AG20443 (cell line): ENCODE measurements at regions not wholly inside any gene's neighbourhood (a gene's known extent, or its start where the extent isn't known, plus 50 kb on each side); places are given as distances from the start of the nearest gene placed in this dataset.

Source experiments
- DNase-seq: peaks from one replicate; pipeline ENCODE4 v3.0.0; 2012; ENCODE audit warnings: low spot score, mixed read lengths

DNA sequence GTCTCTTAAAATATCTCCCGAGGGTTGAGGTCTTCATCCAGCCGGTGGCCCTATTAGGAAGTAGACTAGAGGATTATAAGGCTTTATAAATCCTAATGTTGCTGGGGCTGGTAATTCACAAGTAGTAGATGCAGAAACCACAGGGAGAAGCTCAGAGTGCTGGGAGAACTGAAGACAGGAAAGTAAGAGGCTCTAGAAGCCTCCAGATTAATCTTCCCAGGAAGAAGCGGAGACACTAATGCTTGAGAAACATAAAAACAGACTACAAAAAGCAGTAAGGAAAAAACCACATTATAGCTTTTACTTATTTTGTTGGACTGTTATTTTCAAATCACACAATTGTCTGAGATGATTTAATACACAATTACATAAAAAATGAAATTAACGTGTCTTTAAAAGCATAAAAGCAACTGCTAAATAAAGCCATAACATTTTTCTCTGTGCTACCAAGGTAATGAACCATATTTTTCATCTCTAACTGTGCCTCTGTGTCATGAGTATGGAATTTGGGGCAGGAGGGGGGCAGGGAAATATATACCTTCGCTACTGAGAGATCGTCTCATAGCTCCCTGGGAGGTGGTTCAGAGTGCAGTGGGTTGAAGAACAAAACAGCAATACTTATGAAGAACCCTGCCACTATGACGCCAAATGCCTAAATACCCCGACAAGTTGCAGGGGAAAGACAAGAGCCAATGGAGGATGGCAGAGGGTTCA, 806.2 kb upstream of the WWC1 start:
- DNase-seq = no peak

- DNase-seq = no peak
Observed at GRCh38 chr5:167488371-167488770, 803.1 kb upstream of the WWC1 start.

- DNase-seq = peak; percentile 6
Observed at GRCh38 chr5:167489202-167489601, 802.2 kb upstream of the WWC1 start.

DNA sequence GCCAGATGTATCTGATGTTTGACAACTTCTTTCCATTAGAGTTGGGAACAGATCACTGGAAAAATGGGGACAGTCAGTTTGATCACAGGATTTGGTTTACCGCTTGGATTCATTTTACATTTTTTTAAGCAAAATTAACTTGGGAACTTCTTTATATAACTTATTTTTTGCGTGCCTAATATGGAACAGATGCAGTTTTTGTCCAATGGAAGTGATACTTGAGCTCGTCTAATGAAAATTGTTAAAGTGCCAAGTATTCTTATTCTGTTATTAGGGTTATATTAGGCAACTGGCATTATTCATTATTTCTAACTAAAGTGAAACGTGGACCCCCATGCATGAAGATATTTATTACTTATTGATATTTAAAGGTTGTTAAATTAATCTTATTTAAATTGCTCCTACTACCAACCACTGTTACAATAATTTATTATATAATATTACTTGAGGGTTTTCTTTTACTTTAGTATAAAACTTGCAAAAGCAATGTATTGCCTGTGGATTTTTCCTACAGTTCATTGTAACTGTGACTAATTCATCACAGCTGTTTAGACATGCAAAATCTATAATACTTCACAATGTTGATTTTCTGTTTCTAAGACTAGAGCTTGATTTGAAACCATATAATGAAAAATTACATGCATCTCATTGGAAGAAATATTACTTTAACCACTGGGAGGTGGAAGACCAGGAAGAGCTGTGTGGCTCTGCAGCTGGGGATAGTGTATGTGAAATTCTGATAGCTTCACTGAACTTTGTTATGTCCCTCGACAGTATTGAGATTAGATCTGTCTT, 787.3 kb upstream of the WWC1 start:
- no peak for DNase-seq

- no peak for DNase-seq
Observed at GRCh38 chr5:167507463-167508233, 783.8 kb upstream of the WWC1 start.

DNA sequence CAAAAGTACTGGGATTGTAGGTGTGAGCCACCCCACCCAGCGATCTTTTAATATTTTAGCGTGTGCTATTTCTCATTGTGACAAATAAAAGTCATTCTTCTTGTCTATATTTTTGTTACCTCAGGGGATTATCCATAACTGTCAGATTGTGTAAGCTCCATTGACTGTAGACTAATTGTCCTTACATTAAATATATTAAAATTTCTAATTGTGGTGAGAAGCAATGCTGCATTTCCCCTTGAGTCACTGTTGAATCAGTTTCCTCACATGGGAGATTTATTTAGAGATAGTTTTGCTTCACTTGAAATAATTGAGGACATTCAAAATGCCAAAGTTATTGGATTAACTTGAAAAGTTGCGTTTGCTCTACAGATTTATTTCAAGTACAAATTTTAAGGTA, 782.4 kb upstream of the WWC1 start:
- no peak for DNase-seq

DNA sequence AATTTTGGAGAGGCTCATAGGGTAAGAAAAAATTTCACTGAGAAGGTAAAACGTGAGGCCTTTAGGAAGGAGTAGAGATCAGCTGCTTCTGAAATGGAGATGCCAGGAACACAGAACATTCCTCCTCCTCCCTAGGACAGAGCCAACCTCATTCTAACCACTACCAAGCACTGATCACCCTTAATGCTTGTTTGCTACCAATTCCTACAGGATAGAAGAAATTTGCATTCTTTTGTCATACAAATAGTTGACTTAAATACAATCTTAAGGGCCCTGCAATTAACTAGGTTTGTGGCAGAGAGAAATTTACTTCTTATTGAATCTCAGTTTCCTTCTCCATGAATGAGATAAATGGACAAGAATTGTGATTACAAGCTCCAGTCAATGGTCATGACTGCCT, 780.2 kb upstream of the WWC1 start:
- DNase-seq = no peak

- no peak for DNase-seq
Observed at GRCh38 chr5:167512111-167512510, 779.3 kb upstream of the WWC1 start.

DNA sequence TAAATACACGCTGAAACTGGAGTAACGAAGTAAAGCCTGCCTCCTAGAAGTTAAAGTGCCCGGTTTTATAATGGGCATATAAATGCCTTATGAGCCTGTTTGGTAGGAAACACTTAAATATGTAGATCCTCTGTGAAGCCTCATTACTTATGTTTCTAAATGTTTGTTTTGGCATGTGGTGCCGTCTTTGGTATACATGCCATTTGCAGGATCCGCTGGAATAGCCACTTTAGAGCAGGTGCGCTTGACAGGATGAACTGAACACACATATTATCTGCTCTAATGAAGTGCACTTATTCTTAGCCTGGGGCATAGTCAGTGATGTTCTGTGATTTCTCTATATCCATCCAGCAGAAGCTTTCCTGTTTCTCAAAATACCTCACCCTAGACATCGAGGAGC, 778.1 kb upstream of the WWC1 start:
- DNase-seq = no peak

DNA sequence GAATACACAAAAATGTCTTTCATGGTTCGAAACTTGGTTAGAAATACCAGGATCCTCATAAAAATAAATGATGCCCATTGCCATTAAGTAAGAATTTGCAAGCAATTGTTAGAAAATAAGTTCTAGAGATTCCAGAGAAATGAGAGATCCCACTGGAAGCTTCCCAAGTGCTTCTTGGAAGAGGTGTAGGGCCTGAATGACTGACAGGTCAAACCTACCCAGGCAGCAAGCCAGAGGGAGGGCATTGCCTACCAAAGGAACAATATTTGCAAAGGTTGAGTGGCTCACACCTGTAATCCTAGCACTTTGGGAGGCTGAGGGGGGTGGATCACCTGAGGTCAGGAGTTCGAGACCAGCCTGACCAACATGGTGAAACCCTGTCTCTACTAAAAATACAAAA, 777.0 kb upstream of the WWC1 start:
- DNase-seq = no peak

- DNase-seq = no peak
Observed at GRCh38 chr5:167525004-167525403, 766.4 kb upstream of the WWC1 start.

GRCh38 chr5:167528651-167529050, 762.8 kb upstream of the WWC1 start:
- no peak for DNase-seq

GRCh38 chr5:167530548-167530947, 760.9 kb upstream of the WWC1 start:
- DNase-seq = no peak

DNA sequence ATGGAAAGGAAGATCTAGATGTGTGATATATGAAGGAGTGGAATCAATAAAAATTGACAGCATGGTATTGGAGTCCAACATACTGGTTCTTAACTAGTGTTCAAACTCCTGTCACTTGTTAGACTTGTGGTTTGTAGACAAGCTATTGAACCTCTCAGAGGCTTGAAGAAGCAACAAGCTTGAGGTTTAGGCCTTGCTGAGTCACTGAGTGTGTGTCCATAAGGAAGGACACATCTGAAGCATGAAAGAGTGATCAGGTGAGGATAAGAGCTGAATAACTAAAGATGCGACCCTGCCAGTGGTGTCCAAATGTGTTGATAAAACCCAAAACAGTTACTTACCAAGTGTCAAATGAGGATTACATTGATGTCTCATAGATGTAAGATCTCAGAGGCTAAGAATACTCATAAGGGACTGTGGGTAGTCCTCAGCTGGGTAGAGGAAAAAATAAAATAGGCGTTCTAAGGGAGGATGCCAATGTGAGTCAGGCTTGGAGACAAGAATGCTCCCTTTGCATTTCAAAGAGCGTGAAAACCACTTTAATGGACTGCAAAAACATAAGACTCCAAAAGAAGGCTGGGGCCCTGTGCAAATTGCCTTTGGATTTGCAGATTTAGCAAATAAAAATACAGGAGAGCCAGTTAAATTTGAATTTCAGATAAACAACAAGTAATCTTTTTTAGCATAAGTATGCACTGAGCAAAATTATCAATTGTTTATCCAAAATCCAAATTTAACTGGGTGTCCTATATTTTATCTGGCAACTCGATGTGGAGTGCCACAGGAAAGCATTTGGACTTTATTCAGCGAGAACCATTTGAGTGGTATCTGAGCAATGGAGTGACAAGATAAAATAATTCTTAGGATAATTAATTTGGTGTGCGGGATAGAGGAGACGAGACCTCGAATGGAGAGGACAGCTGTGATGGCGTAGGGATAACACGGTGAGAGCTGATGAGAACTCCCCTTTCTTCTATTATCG, 757.3 kb upstream of the WWC1 start:
- no peak for DNase-seq

GRCh38 chr5:167539747-167540146, 751.7 kb upstream of the WWC1 start:
- DNase-seq = no peak

DNA sequence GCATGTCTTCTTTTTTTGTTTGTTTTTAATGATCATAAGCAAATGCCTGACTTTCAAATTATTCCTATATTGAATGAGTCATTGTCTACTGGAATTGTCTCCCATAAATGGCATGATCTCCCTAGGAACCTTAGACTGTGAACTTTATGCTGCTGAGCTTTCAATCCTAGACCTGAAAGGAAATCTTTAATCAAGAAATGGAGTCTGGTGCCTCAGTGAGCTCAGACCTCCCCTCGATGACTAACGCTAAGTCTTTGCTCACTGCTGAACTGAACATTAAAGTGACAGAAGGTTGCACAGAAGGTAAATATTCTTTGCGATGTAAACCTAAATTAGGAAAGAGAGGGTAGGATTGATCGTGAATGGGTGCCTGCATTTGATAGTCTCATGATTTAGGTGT, 745.2 kb upstream of the WWC1 start:
- DNase-seq = no peak

DNA sequence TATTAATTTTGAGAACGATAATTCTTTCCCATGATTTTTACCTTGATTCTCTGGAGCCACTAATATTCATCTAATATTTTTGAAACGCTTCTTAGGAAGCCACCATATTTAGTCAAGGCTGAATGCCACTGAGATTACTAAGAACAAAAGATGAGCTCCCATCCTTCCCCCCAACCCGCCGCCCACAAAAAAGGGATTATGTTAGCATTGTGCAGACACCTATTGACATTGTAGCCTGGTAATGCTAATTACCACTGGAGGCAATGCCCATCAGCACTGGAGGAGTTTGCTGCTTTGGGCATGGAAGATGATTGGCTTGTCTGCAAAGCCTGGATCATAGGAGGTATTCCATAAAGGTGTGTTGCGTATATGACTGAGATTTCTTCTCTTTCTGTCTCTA, 739.1 kb upstream of the WWC1 start:
- no peak for DNase-seq

DNA sequence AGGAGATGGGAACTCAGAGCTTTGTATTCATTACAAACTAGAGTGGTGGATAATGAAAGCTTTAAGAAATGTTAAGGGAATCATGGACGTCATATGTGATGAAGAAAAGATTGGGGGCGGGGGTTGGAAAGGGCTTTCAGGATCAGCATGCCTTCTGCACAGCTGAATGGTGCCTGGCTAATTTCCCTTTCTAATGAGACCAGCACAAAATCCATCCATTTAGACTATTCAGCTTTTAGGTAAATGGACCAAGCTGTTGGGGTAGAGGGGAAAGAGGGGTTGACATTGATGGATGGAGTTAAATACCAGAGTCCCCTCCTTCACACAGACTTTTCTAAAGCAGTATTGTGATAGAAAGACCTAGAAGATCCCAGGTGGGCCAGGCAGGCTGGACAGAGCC, 737.9 kb upstream of the WWC1 start:
- DNase-seq = no peak

- DNase-seq = no peak
Observed at GRCh38 chr5:167554564-167555290, 736.7 kb upstream of the WWC1 start.

DNA sequence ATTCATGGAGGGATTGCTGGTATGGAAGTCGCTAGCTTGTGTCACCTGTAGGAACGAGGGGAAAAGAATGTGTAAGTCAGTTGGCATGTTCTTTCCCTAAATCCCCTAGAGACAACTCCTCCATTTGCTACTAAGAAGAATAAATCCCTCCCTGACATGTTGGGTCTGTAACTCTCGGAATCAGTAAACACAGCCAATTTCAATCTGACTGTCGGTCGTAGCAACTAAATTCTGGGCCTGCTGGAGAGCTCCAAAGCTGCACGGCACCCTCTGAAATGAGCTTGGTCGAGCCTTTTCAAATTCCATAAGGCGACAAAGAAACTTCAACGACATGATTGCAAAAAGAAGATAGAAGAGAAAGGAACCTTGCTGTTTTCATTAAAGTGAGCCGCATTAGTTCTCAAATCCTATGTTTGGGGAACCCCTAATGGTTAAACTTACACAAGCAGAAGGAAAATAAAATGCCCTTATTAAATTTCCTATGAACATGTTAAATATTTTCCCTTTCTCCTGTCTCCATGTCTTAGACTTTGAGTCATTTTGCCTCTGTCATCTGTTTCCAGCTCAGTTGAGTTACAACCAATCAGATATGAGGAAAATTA, 735.8 kb upstream of the WWC1 start:
- no peak for DNase-seq

GRCh38 chr5:167557359-167557758, 734.1 kb upstream of the WWC1 start:
- no peak for DNase-seq
